RWPE1 (cell line): ENCODE measurements at regions not wholly inside any gene's neighbourhood (a gene's known extent, or its start where the extent isn't known, plus 50 kb on each side); places are given as distances from the start of the nearest gene placed in this dataset.

Experiments used
- CTCF ChIA-PET: fragments of 350-600 bp; sonication (Branson Sonifier 250); formaldehyde crosslinking; extraction: SDS; loops from one replicate; lab custom pipeline; 2021; lab: Yijun Ruan, JAX
- POLR2A ChIA-PET: fragments of 400-600 bp; formaldehyde crosslinking; extraction: SDS; loops from one replicate; lab custom pipeline; 2020; ENCODE audit warnings: antibody characterized with exemption; ENCODE audit not compliant: low non-redundant PET; lab: Yijun Ruan, JAX
- DNase-seq: peaks from one replicate; pipeline ENCODE4 v3.0.0; 2012; ENCODE audit warnings: low spot score
- H3K27ac ChIP-seq: fragments of 450-650 bp; 2 replicates; pipeline ENCODE4 v1.5.1; 2017
- TF ChIP-seq, protein P1 (sequence below): fragments of 450-650 bp; conservative IDR thresholded peaks from 2 replicates; pipeline ENCODE4 v1.5.1; 2017; ENCODE audit warnings: low read depth, mild to moderate bottlenecking

DNA sequence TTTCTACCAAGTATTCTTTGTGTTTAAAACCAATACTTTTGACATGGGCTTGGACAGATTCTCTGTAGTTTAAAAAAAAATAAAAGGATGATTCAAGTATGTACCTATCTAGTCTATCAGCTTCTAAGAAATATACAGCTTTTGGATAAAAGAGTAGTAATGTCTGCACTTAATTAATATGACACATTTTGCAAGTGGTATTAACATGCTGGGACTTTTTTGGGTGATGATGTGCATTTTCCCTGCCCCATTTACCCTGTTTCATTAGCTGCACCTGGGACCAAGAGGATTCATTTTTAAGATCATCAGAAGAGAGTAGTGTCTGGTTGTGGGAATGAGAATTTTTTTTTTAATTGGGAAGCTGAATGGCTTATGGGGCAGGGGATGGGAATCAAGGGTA, 236.2 kb upstream of the KLF14 start:
- no peak for DNase-seq
- POLR2A ChIA-PET: no interaction called here
- TF ChIP-seq, protein P1, sequence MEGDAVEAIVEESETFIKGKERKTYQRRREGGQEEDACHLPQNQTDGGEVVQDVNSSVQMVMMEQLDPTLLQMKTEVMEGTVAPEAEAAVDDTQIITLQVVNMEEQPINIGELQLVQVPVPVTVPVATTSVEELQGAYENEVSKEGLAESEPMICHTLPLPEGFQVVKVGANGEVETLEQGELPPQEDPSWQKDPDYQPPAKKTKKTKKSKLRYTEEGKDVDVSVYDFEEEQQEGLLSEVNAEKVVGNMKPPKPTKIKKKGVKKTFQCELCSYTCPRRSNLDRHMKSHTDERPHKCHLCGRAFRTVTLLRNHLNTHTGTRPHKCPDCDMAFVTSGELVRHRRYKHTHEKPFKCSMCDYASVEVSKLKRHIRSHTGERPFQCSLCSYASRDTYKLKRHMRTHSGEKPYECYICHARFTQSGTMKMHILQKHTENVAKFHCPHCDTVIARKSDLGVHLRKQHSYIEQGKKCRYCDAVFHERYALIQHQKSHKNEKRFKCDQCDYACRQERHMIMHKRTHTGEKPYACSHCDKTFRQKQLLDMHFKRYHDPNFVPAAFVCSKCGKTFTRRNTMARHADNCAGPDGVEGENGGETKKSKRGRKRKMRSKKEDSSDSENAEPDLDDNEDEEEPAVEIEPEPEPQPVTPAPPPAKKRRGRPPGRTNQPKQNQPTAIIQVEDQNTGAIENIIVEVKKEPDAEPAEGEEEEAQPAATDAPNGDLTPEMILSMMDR: no peak
- H3K27ac ChIP-seq: no peak overlapping the region
- CTCF ChIA-PET: interaction anchor here (1.3 kb wide), 1 partner anchor 12 kb away, joined by 3 read pairs; no protein-coding TSS in a partner anchor

DNA sequence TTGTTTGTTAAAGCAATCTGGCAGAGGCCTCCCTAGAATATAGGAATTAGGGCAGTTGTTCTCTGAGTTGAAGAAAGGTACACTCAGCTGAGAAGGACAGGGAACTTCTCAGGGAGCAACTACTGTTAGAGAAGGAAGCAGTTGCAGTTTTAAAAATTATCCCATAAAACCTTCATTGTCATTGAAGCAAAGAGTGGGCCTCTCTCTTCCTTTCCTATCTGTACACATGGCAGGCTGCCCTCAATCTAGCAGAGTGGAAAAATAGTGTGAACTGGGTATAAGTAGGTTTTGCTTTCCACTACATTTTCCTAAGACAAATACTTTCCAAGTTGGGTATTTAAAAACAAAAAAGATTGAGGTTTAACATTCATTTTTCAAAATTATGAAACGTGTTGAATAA, 236.7 kb upstream of the KLF14 start:
- H3K27ac ChIP-seq: no peak overlapping the region
- ChIA-PET CTCF (interaction anchor here (1.3 kb wide), 1 partner anchor 11 kb away, joined by 3 read pairs; no protein-coding TSS in a partner anchor), POLR2A (no interaction called here)
- TF ChIP-seq, protein P1: no peak
- no peak for DNase-seq

DNA sequence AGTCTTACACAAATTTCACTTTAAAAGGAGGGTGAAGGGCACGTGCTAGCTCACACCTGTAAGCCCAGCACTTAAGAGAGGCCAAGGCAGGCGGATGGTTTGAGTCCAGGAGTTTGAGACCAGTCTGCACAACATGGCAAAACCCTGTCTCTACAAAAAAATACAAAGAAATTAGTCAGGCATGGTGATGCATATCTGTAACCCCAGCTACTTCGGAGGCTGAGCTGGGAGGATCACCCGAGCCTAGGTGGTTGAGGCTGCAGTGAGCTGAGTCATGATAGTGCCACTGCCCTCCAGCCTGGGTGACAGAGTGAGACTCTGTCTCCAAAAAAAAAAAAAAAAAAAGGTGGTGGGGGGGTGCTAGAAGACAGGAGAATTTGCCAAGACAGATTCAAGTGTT, 237.3 kb upstream of the KLF14 start:
- TF ChIP-seq, protein P1: no peak
- ChIA-PET POLR2A (no interaction called here), CTCF (interaction anchor here (0.6 kb wide), 1 partner anchor 71 kb away, joined by 3 read pairs; no protein-coding TSS in a partner anchor)
- DNase-seq: no peak
- H3K27ac ChIP-seq: no peak overlapping the region

DNA sequence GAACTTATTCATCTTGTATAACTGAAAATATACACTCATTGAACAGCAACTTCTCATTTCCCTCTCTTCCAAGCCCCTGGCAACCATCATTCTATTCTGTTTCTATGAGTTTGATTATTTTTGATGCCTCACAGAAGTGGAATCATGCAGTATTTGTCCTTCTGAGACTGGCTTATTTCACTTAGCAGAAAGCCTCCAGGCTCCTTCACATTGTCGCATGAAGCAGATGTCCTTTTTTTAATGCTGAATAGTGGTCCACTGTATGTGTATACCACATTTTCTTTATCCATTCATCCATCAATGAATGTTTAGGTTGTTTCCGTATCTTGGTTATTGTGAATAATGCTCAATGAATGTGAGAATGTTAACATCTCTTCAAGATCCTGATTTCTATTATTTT, 238.2 kb upstream of the KLF14 start:
- ChIA-PET CTCF (no interaction called here), POLR2A (no interaction called here)
- TF ChIP-seq, protein P1: no peak
- H3K27ac ChIP-seq: no peak overlapping the region
- no peak for DNase-seq

DNA sequence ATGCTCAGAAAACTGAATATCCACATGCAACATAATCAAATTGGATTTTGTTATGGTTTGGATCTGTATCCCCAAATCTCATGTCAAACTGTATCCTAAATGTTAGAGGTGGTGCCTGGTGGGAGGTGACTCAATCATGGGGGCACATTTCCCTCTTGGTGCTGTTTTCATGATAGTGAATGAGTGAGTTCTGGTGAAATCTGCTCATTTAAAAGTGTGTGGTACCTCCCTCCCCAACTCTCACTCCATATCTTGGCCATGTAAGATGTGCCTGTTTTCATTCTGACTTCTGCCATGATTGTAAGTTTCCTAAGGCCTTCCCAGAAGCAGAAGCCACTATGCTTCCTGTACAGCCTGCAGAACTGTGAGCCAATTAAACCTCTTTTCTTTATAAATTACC, 239.6 kb upstream of the KLF14 start:
- CTCF ChIA-PET: no interaction called here
- TF ChIP-seq, protein P1: no peak

DNA sequence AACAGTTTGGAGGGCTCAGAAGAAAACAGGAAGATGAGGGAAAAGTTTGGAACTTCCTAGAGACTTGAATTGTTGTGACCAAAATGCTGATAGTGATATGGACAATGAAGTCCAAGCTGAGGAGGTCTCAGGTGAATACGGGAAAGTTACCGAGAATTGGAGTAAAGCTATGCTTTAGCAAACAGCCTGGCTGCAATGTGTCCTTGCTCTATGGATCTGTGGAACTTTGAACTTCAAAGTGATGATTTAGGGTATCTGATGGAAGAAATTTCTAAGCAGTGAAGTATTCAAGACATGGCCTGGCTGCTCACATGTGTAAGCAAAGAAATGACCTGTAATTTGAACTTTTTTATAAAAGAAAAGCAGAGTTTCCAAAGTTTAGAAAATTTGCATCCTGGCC, 240.2 kb upstream of the KLF14 start:
- ChIA-PET CTCF (no interaction called here), POLR2A (no interaction called here)
- TF ChIP-seq, protein P1: no peak
- H3K27ac ChIP-seq: no peak overlapping the region
- DNase-seq: no peak

More for the DNA sequence above, 239.6 kb upstream of the KLF14 start:
- no peak for DNase-seq
- POLR2A ChIA-PET: no interaction called here
- no peak overlapping the region for H3K27ac ChIP-seq
